DMS 273 (cell line): ENCODE measurements at regions not wholly inside any gene's neighbourhood (a gene's known extent, or its start where the extent isn't known, plus 50 kb on each side); places are given as distances from the start of the nearest gene placed in this dataset.

Source experiments
- DNase-seq: peaks from one replicate; lab custom pipeline; 2025; ENCODE audit not compliant: unreplicated experiment; lab: John Stamatoyannopoulos, UW

DNA sequence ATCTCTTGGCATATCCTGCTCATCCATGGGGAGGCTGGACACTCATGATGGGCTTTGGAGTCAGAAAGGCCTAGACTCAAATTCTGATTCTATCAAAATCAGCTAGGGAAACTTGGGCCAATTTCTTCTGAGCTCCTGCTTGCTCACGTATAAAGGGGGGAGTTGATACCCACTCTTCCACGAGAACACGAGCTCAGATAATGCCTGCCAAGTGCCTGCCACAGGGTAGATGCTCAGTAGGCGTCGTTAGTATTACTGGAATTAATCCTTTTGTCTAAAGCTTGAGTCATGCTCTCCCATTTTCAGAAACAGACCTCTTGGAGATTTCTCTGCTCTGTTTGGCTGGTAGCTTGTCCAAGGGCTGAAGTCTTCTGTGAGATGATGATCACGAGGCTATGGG is 238.3 kb upstream of the MVB12B start:
- no peak for DNase-seq

DNA sequence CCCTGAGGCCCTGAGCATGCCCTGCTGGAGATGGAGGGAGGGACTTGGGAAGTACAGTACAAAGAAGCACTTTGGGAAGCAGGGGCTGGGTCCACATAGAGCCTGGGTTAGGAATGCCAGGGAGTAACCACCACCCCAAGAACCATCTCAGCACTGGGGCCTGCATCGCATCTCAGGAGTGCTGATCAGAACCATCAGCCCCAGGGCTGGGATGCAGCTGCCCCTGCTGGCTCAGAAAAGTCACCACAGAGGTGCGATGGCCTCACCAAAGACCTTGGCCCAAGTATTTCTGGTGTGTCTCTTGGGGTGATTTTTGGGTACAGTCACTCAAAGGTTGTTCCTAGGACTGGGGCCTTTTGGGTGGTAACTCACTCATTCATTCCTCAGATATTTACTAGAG is 236.8 kb upstream of the MVB12B start:
- DNase-seq, result no peak

DNA sequence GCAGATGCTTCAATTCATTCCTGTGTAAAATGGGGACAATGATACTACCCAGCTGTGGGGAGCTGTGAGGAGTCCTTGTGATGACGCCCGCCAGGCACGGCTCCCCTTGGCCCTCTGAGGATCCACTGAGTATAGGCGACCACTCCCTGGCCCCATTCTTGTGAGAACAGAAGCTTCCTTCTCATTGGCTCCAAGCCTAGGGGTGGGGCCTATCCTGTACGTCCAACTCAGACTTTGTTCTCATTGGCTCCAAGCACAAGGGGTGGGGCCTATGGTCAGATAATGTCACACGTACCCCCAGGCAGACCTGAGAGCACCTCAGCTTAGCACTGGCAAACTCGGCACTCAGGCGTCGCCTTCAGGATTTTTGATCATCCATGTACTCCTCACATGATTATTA is 232.9 kb upstream of the MVB12B start:
- DNase-seq, result no peak

DNA sequence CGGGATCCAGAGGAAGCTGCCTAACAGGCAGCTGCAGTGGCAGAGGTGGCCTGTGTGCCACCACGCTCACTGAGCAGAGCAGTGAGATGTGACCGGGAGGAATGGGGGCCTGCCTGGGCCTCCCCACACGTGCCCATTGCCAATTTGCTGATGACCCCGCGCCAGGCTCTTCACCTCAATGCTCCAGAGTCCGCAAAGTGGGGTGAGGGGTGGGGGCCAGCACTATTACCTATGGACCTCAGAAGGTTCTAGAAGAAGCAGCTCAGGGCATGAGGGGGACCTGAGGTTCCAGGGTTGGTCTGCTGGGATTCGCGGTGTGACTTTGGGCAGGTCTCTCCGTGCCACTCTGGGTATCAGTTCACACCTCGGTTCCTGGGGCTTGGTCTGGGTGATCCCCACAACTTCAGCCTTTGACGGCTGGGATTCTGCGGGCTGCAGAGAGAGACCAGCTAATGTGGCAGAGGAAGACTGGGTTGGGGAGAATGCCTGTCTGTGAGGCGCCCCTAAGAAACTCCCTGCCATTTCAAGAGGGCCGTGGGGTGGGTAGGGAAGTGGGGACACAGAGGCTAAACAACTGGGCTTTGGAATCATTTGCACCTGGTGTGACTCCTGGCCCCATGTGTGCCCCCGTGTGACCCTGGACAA is 231.0 kb upstream of the MVB12B start:
- DNase-seq, result no peak

DNA sequence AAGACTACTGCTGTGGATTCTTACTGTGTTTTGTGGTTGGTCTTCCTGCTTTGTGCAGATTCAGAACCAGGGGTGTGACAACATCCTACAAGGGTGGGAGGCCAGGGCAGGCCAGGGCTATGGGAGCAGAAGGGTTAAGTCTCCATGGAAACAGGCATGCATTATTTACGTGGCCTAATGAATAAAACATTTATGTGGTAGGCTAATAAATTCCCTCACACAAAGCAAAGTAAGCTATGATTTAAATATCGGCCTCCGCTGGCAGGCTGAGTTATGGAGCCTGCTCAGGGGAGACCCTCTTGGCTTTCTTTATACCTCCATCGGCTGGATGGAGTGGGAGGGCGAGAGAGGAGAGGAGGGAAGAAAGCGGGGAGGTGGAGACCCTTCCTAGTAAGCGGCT is 230.3 kb upstream of the MVB12B start:
- DNase-seq, result peak; percentile 20

DNA sequence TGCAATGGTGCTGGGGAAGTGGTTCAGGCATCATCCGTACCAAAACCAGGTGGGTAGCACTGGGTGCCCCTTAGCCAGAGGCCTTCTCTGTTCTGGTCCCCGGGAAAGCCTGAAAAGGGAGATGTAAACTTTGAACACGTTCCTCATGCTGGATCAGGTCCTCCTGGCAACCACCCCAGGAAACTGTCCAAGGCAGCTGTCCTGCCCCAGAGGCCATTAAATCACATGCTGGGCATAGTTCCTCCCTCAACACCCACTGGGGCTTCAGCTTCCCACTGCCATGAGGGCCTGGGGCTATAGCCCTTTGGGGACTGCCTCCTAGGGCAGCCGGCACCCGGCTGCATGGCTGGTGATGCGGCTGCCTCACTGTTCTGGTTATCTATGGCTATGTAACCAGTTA is 228.9 kb upstream of the MVB12B start:
- peak; percentile 9 for DNase-seq

DNA sequence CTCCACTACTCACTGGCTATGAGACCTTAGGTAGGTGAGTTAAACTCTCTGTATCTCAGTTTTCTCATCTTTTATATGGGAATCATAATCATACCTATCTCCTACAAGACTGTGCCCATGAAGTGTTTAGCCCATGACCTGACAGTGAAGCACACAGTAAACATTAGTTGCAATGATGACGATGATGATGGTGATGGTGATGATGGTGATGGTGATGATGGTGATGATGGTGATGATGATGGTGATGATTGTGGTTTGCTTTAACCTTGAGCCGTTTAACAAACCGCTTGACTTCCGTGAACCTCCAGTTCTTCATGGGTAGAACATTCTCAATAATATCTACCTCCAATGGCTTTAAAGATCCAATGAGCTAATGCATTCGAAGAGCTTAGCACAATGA is 220.2 kb upstream of the MVB12B start:
- no peak for DNase-seq

DNA sequence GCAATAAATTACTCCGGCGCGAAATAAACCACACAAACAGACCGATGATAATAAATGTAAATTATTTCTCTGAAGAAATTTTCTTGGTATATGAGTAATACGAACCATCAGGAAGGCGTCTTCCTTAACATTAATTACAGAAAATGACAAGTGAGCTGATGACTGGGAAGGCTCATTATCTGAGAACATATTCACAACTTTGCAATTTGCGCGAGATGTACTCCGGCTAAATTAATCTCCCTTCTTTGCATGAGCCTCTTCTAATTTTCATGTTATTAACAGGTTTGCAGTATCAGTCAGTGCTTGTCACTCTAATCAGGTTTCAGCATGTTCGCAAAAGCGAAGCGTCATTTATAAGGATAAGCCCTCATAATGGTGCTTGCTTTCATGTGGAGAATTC is 218.9 kb upstream of the MVB12B start:
- no peak for DNase-seq

DNA sequence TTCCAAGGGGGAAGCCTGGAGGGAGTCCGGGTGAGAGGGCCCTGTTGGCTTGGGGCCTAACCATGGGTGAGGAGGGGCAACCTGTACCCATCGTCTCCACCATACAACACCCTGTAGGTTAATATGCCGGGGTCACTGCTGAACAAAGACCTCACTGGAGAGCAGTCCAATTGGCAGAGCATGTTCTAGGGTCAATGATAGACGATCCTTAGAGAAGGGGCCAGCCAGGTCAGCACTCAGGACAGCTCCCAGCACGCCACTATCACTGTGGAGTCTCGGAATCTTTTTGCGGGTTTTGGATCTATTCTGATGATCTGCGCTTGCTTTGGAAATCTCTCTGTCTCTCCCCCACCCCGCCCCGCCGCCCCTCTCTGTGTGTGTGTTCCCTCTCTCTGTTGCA is 218.4 kb upstream of the MVB12B start:
- DNase-seq, result no peak

DNA sequence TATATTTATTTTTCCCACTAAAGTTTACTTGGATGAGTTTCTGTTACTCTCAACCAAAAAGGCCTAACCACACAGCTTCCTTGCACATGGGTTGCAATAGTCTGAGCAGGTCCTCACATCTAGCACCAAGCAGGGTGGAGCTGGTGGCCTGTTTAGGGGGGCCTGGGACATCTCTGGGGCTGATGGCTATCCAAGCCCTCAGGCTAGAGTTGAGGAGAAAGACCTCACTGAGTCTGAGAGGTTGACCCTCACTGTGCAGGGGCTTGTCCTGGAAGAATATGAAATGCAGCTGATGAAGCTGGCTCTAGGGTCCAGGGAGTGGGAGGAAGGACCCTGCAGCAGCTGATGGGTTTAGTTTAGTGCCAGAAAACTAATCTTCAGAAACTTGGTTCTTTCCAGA is 217.1 kb upstream of the MVB12B start:
- DNase-seq, result no peak

DNA sequence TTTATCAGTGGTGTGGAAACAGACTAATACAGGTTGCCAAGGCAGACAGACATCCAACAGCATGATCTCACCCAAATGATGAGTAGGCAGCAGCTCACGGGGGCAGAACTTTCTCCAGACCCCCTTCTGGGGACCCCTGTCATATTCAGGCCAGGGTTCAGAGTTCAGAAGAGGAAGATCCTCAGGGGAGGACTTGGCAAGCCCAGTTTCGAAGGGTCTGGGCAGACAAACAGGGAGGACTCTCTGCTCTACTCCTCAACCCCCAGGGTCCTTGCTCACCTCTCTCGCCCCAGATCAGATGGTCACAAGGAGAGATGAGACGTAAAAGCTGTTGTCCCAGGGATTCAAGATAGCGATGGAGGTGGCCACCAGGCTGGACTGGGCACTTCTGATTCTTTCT is 215.1 kb upstream of the MVB12B start:
- no peak for DNase-seq

DNA sequence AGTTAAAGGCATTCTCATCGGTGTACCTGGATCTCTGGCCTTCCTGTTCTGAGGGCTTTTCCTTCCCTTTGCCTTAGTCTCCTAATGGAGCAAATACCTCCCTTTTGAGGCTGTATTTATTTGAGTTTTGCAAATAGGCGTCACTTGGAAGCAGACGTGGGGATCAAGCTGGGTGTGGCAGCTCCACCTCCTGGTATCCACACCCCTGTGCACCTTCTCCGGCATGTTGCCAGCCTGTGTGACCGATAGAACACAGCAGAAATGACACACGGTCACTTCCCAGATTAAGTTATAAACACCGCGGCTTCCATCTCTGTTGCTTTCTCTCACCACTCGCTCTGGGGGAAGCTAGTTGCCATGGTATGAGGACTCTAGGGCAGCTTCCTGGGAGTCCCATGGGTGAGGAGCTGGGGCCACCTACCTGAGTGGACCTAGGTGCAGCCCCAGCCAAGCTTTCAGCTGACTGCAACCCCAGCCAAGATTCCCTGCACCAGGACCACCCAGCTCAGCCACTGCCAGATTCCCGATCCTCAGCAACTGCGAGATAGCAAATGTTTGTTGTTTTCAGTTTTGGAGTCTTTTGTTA is 214.4 kb upstream of the MVB12B start:
- DNase-seq, result no peak

DNA sequence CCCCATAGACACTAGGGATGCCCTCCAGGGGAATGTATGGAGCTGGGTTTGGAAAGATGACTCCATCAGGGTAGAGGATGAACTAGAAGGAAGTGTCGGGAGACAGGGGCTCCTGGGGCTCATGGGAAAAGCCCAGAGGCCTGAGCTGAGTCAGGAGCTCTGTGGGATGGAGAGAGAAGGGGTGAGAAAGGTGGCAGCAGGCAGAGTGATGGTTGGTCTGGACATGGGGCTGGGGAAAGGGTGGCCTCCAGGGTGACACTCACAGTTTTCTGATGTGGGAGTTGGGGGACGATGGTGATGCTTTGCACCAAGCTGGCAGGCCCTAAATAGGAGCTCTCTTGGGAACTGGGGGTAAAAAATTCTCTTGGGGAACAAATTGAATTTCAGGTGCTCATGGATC is 213.5 kb upstream of the MVB12B start:
- DNase-seq, result no peak

DNA sequence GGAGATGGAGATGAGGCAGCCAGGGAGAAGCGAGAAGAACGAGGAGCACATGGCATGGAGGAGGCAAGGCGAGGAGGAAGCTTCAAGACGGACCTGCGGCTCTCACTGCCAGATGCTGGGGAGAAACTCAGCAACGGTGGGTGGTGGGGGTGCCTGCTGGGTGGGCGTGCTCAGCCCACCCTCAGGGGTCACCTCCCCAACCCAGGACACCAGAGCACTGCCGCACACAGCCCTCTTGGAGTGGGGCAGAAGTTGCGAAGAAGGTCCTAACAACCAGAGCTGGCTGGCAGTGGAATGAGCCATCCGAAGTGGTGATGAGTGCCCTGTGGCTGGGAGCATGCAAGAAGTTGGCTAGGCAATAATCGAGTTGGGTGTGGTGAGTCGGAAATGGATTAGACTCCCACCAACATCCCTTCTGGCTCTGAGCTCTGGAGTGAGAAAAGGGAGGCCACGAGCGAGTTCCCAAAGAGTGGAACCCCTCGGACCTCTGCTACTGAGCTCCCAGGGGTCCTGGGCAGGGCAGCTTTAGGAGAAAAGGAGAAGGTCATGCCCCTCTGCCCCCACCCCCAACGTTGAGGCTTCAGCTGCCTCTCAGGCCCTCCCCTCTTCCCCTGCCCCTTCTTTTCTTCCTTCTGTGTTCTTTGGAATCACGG is 212.7 kb upstream of the MVB12B start:
- DNase-seq, result no peak

DNA sequence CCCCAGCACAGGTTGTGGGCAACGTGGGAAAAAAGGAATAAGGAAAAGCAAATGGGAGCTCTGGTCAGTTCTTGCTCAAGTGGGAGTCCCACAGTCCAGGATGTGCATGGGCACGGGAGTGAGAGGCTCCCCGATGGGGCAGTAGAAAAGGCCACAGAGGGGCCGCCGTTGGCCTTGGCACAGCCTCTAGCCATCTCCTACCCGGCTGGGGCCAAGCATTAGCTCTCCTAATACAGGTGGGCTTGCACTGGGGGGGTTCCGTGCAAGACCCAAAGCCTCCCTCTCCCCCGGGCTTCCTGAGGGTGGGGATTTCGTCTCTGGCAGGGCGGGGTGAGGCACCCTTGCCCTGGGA is 212.2 kb upstream of the MVB12B start:
- no peak for DNase-seq

DNA sequence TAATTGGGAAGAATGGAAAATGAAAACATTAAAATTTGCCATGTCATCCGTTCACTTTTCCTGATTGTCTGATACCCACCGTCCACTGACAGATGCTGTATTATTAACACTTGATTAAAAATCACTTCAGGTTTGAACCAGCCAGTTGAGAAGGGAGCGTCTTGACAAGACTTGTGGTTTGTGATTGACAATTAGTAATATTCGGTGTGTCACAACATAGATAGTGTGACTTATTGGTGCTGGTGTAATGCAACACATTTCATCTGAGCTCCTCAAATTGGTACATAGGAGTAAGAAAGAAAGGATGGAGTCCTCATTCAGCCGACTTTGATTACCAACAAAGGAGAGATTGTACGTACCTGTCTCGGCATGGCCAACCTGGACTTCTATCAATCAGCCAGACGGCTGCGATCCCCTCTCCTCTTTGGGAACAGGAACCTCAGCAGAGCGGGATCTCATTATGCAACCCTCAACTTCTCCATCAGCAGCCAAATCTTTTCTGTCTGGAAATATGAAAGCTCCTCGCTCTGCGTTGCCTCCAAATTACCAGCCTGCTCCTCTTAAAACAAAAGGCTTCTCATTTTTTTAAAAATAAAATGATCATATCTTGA is 211.7 kb upstream of the MVB12B start:
- DNase-seq, result no peak

DNA sequence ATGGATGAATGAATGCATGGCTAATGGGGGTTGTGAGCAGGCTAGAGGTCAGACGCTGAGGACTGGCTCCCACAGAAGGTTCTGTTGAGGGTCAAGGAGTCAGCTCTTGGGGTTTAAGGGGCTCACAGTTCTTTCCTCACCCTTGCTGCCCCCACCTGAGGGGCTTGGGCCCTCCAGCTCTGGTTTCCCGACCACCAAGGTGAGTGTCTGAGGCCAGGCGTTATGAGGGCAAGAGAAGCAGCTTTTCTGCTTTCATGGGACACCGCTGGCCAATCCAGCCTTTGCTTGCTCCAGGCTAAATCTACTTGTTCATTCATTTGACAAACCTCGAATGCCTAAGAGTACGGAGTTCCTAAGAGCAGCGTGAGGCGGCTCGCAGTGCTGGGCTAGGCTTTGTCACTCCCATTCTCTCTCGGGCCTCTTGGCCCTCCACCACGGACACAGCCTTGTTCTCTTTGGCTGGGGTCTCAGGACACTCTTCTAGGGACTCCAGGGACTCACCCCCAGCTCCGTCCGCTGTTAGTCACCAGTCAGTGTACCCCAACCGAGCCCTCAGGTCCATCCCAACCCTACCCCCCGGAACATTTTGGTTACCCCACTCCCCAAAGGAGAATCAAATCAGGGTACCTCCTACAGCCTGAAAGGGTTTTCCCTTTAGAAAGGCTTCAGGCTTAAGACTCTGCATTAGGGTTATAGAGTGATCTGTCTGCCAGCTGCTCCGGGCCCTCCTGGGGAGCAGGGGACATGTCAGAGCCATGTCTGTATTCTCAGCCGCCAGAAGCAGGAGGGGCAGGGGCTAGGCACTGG is 210.1 kb upstream of the MVB12B start:
- DNase-seq, result peak; percentile 19

DNA sequence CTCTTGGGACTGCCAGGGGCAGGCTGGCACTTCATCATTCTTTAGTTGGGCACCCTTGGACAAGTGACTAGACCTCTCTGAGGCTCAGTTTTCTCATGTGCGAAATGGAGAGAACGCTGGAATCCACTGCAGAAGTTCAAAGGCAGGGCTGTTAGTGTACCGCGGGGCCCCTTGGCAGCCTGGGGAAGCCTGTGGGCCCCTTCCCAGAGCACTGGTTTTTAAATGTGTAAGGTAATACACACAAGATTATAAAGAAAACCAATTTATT is 209.5 kb upstream of the MVB12B start:
- DNase-seq, result no peak

DNA sequence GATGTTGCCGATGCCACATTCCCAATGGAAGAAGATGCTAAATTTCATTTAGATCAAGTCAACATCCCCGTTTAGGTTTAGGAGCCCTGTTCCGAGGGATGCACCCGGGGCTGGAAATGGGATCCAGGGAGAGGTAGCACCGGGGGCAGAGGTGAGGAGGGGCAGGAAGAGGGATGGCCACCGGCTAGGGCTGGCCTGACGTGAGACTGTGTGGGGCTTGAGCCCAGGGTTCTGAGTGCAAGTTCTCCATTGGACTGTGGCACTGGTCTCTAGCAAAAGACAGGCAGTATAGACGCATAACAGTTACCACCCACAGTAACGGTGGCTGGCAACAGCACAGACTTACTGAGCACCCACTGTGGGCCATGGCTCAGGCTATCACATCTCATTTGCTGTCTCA is 209.0 kb upstream of the MVB12B start:
- no peak for DNase-seq

DNA sequence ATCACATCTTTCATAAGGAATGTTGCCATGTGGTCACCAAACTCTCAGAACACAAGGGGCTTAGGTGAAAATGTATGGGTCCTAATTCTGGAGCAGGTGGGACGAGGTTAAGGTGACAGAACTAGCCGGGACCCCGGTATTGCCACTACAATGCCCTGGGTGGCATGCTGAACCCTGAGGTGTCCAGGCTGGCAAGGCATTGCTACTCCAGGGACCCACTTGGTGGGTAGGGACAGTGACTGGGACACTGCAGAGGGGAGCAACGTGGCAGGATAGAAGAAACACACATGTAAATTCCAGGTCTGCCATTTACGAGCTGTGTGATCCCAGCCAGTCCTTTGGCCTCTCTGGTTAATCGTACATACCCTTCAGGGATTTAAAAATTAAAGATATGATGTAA is 206.9 kb upstream of the MVB12B start:
- no peak for DNase-seq

DNA sequence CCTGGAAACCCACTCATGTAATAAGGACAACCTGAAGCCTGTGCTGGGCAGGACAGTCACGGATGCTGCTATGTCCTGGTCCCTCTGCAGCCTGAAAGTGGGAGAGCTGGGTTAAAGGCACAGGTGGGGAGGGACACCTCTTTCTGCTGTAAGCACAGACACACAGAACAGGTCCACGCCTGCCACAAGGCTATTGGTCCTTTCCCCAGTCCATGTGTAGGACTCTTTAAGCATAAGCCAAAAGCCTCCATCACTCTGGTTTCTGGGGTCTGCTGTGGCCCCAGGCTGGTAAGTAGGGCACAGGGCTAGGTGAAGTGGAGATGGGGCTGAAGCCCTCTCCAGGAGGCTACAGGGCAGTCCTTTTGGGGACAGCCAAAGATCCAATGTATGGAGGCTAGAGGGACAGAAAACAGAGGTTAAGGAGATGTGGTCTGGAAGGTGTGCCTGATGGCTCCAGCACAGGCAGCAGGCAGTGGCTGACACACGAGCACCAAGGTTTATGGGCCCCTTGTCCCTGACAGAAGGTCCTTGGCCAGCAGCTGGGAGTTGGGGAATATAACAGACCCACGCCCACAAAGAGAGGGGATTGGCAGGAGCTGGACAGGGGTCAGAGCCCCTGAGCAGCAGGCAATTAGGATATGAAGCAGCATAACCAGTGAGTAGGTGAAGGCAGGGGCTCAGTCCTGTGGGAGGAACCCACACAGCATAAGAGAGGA is 203.6 kb upstream of the MVB12B start:
- DNase-seq, result no peak
